ENCODE measurements at regions not wholly inside any gene's neighbourhood (a gene's known extent, or its start where the extent isn't known, plus 50 kb on each side); places are given as distances from the start of the nearest gene placed in this dataset.

DNA sequence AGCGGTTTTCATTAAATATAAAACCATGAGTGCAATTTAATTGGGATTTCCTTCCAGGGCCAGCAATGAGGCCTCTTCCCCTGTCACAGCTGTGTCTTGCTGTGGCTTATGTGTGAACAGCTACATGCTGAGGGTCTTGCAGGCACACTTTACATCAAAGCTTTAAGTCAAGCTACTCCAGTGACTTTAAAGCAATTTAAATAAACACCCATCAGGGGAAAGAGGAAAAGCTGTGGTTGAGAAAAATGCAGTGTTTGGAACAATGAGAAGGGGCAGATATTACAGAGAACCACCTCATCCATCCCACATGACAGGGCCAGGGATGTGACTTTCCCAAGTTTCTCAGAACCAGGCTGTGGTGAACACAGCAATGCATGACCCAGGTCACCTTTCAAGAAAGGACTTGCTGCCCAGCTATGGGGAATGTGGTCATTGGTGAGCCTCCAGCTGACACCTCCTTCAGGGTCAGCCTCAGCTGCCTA lies 115.9 kb upstream of the LPAR1 start:
- H3K27ac ChIP-seq = no peak overlapping the region
- TF ChIP-seq POLR2A (IDR thresholded peaks at IDR 0.05) = no peak
- TF ChIP-seq, protein P1, sequence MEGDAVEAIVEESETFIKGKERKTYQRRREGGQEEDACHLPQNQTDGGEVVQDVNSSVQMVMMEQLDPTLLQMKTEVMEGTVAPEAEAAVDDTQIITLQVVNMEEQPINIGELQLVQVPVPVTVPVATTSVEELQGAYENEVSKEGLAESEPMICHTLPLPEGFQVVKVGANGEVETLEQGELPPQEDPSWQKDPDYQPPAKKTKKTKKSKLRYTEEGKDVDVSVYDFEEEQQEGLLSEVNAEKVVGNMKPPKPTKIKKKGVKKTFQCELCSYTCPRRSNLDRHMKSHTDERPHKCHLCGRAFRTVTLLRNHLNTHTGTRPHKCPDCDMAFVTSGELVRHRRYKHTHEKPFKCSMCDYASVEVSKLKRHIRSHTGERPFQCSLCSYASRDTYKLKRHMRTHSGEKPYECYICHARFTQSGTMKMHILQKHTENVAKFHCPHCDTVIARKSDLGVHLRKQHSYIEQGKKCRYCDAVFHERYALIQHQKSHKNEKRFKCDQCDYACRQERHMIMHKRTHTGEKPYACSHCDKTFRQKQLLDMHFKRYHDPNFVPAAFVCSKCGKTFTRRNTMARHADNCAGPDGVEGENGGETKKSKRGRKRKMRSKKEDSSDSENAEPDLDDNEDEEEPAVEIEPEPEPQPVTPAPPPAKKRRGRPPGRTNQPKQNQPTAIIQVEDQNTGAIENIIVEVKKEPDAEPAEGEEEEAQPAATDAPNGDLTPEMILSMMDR (IDR thresholded peaks at IDR 0.05) = no peak

DNA sequence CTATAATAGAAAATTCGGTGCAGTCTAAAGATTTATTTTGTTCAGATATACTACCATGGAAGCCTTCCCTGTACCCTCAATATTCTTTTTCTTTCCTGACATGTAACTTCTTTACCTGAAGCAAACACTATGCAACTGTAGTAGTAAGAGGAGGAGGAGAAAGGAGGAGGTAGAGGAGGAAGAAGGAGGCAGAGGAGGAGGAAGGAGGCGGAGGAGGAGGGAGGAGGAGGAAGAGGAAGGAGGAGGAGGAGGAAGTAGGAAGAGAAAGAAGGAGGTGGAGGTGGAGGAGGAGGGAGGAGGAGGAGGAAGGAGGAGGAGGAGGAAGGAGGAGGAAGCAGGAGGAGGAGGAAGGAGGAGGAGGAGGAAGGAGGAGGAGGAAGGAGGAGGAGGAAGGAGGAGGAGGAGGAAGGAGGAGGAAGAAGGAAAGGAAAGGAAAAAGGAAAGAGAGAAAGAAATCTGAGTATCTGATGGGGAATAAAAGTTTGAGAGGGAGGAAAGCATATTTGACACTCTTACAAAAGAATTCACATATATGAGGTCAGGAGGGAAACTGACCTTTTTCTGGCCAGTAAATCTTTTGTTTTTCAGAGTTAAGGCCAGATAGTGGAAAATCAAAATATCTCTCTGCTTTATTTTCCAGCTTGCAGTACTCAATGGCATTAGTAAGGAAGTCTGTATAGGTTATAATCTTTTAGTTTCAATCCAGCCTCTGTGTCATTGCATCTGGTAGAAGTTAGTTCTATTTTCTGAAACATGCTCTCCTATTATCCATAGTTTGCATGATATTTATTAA lies 114.5 kb upstream of the LPAR1 start:
- intact Hi-C loops (cut with DNase I) = no loop called here
- Histone ChIP-seq H3K4me1 (no peaks in the 10 kb centered on the region), H3K9me3 (no peaks in the 10 kb centered on the region), H3K27me3 (no peaks in the 10 kb centered on the region), H3K4me3 (no peak overlapping the region), H3K27ac (no peak overlapping the region), H3K36me3 (no peaks in the 10 kb centered on the region)
- TF ChIP-seq, protein P1 (IDR thresholded peaks at IDR 0.05) = no peak
- no peak for TF ChIP-seq POLR2A (IDR thresholded peaks at IDR 0.05)
- 51% methylated on average over 2 of the region's 2 CpGs for WGBS (ENCODE audit: insufficient coverage, low coverage, low lambda C conversion rate, missing lambda C conversion rate)
- ATAC-seq = no peak
- no peak for DNase-seq

More for the DNA sequence above, 115.9 kb upstream of the LPAR1 start:
- no peak for DNase-seq
- Histone ChIP-seq H3K4me1 (no peaks in the 10 kb centered on the region), H3K36me3 (no peaks in the 10 kb centered on the region), H3K27me3 (no peaks in the 10 kb centered on the region), H3K4me3 (no peak overlapping the region), H3K9me3 (no peaks in the 10 kb centered on the region)
- 82% methylated on average over 1 of the region's 1 CpG for WGBS (ENCODE audit: insufficient coverage, low coverage, low lambda C conversion rate, missing lambda C conversion rate)
- intact Hi-C loops (cut with DNase I) = no loop called here
- ATAC-seq = no peak

DNA sequence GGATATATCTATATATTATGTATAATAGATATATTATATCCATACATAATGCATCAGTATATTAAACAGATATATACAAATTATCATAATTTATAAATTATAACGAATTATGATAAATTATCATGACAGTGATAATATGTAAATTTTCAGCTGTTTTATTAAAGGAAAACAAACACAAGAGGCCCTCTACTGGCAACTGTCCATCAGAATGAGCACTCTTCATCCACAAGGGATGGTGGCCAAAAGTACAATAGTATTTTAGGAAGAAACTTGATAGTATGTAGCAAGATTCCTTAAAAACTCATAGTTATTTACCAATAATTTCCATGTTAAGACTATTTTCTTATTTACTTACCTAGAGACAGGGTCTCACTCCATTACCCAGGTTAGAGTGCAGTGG lies 113.3 kb upstream of the LPAR1 start:
- WGBS (ENCODE audit: insufficient coverage, low coverage, low lambda C conversion rate, missing lambda C conversion rate) = 50% methylated on average over 1 of the region's 1 CpG
- intact Hi-C loops (cut with DNase I) = no loop called here
- no peak for DNase-seq
- TF ChIP-seq POLR2A (IDR thresholded peaks at IDR 0.05) = no peak
- TF ChIP-seq, protein P1 (IDR thresholded peaks at IDR 0.05) = no peak
- Histone ChIP-seq H3K4me3 (no peak overlapping the region), H3K36me3 (no peaks in the 10 kb centered on the region), H3K9me3 (no peaks in the 10 kb centered on the region), H3K27me3 (no peaks in the 10 kb centered on the region), H3K4me1 (no peaks in the 10 kb centered on the region), H3K27ac (no peak overlapping the region)
- ATAC-seq = no peak

DNA sequence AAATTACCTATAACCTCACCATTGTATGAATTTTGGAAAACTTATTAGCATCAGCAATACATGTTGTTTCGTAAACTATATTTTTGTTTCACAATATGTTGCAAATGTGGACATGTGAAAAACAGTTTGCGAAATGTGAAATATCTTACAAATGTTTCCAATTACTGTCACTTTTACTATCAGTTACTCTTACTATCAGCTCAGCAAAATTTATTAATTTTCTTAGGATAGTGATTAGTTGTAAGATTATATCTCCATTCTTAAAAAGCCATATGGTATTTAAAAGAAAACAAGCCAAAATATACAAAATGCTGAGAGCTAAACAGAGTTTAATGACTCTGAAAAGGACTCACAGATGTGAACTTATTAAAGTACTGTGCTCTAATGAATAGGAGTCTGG lies 111.9 kb upstream of the LPAR1 start:
- ATAC-seq = no peak
- Histone ChIP-seq H3K4me1 (no peaks in the 10 kb centered on the region), H3K4me3 (no peak overlapping the region), H3K36me3 (no peaks in the 10 kb centered on the region), H3K27me3 (no peaks in the 10 kb centered on the region), H3K9me3 (no peaks in the 10 kb centered on the region), H3K27ac (no peak overlapping the region)
- no peak for DNase-seq
- 70% methylated on average over 2 of the region's 2 CpGs for WGBS (ENCODE audit: insufficient coverage, low coverage, low lambda C conversion rate, missing lambda C conversion rate)
- intact Hi-C loops (cut with DNase I) = no loop called here
- TF ChIP-seq, protein P1 (IDR thresholded peaks at IDR 0.05) = no peak
- TF ChIP-seq POLR2A (IDR thresholded peaks at IDR 0.05) = no peak
